Ovary (tissue), 7 donors: ENCODE measurements at regions not wholly inside any gene's neighbourhood (a gene's known extent, or its start where the extent isn't known, plus 50 kb on each side); places are given as distances from the start of the nearest gene placed in this dataset.

ENCODE experiments used
- DNase-seq, 5 donors: peaks; one replicate each; pipeline ENCODE4 v3.0.0-alpha.2; 2019 to 2020
- H3K27ac ChIP-seq, 2 donors: fragments of 200-600 bp; one replicate each; pipeline versions ENCODE4 v1.5.1 to v1.8.0; 2019 to 2022
- H3K27me3 ChIP-seq: fragments of 200-600 bp; one replicate; pipeline ENCODE4 v1.8.0; 2022
- H3K36me3 ChIP-seq: fragments of 200-600 bp; sonication (generic); one replicate; pipeline ENCODE4 v1.5.1; 2019
- H3K4me1 ChIP-seq: one replicate; pipeline ENCODE4 v1.8.1; 2013; ENCODE audit warnings: mild to moderate bottlenecking, moderate library complexity; ENCODE audit not compliant: insufficient read depth
- H3K4me3 ChIP-seq: fragments of 200-600 bp; sonication (generic); one replicate; pipeline ENCODE4 v1.5.1; 2017
- H3K9me3 ChIP-seq, 2 donors: fragments of 200-600 bp in 1 of 2; sonication (generic) in 1 of 2; one replicate each; pipeline versions ENCODE4 v1.5.1 to v1.8.1; 2013 to 2019; ENCODE audit warnings: mild to moderate bottlenecking in 1 of 2, moderate library complexity in 1 of 2
- EP300 ChIP-seq: sonication (generic); formaldehyde crosslinking; IDR thresholded peaks from one replicate; pipeline ENCODE4 v1.6.1; 2017; ENCODE audit warnings: antibody characterized with exemption
- POLR2A ChIP-seq: fragments of 450-650 bp; IDR thresholded peaks from one replicate; pipeline ENCODE4 v1.6.1; 2017; ENCODE audit warnings: antibody characterized with exemption, mild to moderate bottlenecking, moderate library complexity
- WGBS, 3 donors: extraction: QIAGEN DNeasy Blood & Tissue Kit in 1 of 3; methylation state at CpG; one replicate each; pipeline versions ENCODE4 v1.1.5 to v1.1.7; 2013 to 2017; 5-methylcytosine and 5-hydroxymethylcytosine counted together
- intact Hi-C, 4 donors: fragments of 100-400 bp; cut with DNase I; formaldehyde crosslinking; loops; one replicate each; pipeline versions ENCODE4 v1.11.0 to v1.15.1; 2022 to 2023
- TF ChIP-seq, protein P1 (sequence below), 3 donors: fragments of 450-650 bp in 2 of 3; fragments of 200-600 bp in 1 of 3; IDR thresholded peaks; one replicate each; pipeline versions ENCODE4 v1.5.1 to v1.8.0; 2016 to 2022; ENCODE audit warnings: antibody characterized with exemption in 3 of 3, mild to moderate bottlenecking in 1 of 3
- donor health status: DM: no; HTN: no; CAD: no; lungs with moderate emphysema.
- donor health status: DM: no; HTN: no; CAD: no.
- donor health status: Bipolar disorder and iron deficiency.
- donor health status: DM: no; HTN: no; CAD: no.
- donor health status: DM: yes; HTN: yes; CAD: no.

DNA sequence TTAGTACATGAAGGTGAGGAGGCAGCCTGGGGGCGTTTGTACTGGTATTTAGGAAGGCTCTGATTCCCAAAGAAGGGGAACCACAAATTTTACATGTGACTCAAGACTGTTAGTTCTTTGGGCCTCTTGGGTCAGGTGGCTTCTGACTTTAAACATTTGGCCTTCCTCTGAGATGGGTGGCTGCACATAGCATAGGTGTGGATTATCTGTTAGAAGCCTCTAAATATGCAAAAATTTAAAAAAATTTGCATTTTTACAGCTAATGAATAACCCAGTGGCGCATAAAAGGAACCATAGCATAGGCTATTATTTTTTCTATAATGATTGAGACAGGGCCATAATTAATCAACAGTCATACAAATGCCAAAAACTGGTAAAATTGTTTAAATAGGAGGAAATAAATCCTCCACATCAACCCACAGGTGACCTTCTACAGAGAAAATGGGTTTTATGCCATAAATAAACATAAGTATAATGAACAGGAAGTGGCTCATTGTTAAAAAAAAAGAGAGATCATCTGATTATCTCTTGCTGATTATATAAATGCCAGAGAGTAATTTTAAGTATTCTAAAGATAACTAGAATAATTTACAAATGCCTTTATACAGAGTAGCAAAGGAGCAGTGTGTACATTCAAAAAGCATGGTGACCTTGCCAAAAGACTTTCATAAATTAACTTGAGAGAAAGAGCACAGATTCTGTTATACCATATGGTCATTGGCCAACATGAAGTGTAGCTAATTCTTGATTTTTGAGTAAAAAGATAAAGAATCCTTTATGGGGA lies 284.2 kb upstream of the ATP2B1 start:
- TF ChIP-seq, protein P1, sequence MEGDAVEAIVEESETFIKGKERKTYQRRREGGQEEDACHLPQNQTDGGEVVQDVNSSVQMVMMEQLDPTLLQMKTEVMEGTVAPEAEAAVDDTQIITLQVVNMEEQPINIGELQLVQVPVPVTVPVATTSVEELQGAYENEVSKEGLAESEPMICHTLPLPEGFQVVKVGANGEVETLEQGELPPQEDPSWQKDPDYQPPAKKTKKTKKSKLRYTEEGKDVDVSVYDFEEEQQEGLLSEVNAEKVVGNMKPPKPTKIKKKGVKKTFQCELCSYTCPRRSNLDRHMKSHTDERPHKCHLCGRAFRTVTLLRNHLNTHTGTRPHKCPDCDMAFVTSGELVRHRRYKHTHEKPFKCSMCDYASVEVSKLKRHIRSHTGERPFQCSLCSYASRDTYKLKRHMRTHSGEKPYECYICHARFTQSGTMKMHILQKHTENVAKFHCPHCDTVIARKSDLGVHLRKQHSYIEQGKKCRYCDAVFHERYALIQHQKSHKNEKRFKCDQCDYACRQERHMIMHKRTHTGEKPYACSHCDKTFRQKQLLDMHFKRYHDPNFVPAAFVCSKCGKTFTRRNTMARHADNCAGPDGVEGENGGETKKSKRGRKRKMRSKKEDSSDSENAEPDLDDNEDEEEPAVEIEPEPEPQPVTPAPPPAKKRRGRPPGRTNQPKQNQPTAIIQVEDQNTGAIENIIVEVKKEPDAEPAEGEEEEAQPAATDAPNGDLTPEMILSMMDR (IDR thresholded peaks at IDR 0.05), result no peak
- no peak for TF ChIP-seq EP300
- no peak overlapping the region for H3K27ac ChIP-seq
- intact Hi-C loops, result no loop called here
- no peak for DNase-seq
- 82 to 89% (median 82%) methylated on average over 2 of the region's 2 CpGs for WGBS, 3 donors
- H3K4me1 ChIP-seq, result no peaks in the 10 kb centered on the region
- H3K36me3 ChIP-seq, result no peaks in the 10 kb centered on the region
- H3K27me3 ChIP-seq, result no peaks in the 10 kb centered on the region
- H3K4me3 ChIP-seq, result no peak overlapping the region
- no peaks in the 10 kb centered on the region for H3K9me3 ChIP-seq

DNA sequence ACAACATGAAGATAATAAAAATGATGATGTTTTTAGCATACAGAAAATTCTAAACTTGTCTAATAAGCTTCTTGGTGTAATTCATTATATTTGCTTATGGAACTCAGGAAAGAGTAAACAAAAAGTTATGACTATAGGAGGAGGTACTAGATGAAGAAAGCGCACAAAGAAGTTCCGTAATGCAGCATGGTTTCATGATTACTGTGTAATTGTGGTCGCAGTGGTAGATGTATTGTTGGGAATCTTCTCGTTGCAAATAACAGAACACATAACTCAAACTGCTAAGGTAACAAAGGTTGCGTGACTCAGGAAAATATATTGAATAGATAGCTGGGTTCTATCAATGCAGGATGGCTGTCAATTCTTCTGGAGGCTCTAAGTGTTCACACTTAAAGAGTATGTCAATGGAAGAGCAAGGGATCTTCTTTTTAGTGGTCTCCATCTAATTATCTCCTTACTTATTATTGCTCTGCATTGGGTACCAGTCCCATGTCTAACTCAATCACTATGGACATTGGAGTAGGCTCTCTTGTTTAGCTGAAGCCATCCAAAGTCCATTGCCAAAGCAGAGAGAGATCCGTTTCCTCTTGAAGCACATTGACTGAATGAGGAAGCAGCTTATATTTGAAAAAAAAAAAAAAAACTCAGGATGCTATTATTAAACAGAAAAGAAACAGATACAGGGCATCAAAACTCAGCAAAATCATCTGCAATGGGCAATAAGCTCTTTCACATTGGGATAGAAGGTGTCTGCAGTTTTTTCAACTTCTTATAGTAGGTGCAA lies 283.4 kb upstream of the ATP2B1 start:
- H3K4me3 ChIP-seq, result no peak overlapping the region
- no peaks in the 10 kb centered on the region for H3K4me1 ChIP-seq
- H3K9me3 ChIP-seq, result no peaks in the 10 kb centered on the region
- 93 to 95% (median 94%) methylated on average over 6 of the region's 6 CpGs for WGBS, 3 donors
- no peaks in the 10 kb centered on the region for H3K36me3 ChIP-seq
- intact Hi-C loops, result no loop called here
- DNase-seq, result no peak
- no peak overlapping the region for H3K27ac ChIP-seq
- no peaks in the 10 kb centered on the region for H3K27me3 ChIP-seq
- no peak for TF ChIP-seq EP300
- TF ChIP-seq, protein P1 (IDR thresholded peaks at IDR 0.05), result no peak
- TF ChIP-seq POLR2A, result no peak

DNA sequence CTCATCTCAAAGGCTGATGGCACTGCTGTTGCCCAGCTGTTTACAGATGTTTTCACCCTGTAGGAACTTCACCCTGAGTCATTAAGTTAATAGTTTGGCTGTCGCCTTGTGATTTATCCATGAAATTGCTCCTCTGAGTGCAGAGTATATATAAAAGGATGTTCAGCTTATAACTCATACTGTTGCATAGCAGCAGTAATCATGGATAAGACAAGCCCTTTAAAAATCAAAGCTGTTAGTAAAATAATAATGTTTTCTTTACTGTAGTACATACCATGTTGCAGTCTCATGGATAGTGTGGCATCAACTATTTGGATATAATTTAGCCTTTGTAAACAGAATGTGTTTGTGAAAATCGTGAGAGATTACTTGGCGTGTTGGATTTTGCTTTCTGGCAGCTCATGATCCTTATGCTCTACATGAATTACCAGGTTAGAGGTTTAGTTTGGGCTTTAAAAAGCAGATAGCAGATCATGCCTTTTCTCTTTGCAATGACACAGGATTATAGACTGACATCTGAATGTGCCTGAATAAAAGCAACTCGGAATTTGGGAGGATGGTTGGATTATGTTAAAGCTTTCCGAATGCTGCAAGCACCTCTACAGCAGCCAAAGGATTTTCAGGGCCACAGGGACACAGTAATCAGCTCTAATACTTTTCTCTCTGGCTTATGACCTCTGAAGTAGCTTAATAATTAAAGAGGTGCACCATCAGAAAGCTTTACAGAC lies 279.7 kb upstream of the ATP2B1 start:
- TF ChIP-seq POLR2A (no peak), EP300 (no peak)
- TF ChIP-seq, protein P1 (IDR thresholded peaks at IDR 0.05), result no peak
- intact Hi-C loops, result no loop called here
- Histone ChIP-seq H3K4me1 (no peaks in the 10 kb centered on the region), H3K27me3 (no peaks in the 10 kb centered on the region), H3K9me3 (no peaks in the 10 kb centered on the region), H3K36me3 (no peaks in the 10 kb centered on the region), H3K4me3 (no peak overlapping the region), H3K27ac (no peak overlapping the region)
- WGBS, 3 donors, result 51 to 61% (median 61%) methylated on average over 5 of the region's 5 CpGs
- DNase-seq, result no peak

DNA sequence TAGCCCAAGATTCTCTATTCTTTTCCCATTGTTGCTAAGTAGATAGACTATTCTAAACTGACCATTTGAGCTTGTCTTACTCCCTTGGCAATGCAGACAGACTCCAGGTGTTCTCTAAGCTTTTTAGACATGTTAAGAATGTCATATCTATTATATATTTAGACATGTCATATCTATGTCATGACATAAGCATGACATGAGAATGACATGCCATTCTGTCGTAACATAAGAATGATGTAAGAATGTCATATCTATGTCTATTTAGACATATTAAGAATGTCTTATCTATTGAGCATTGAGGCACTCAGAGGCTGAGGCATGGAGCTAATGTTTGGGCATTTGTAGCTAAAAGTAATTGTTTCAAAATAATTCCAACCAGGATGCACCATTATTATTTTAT lies 277.3 kb upstream of the ATP2B1 start:
- intact Hi-C loops, result no loop called here
- Histone ChIP-seq H3K4me3 (no peak overlapping the region), H3K36me3 (no peaks in the 10 kb centered on the region), H3K4me1 (no peaks in the 10 kb centered on the region), H3K27me3 (no peaks in the 10 kb centered on the region), H3K27ac (no peak overlapping the region), H3K9me3 (no peaks in the 10 kb centered on the region)
- TF ChIP-seq, protein P1 (IDR thresholded peaks at IDR 0.05), result no peak
- no peak for TF ChIP-seq POLR2A
- TF ChIP-seq EP300, result no peak
- DNase-seq, result no peak
- WGBS, 3 donors, result 94 to 100% (median 98%) methylated on average over 1 of the region's 1 CpG
